MV-4-11 (cell line): ENCODE measurements at regions not wholly inside any gene's neighbourhood (a gene's known extent, or its start where the extent isn't known, plus 50 kb on each side); places are given as distances from the start of the nearest gene placed in this dataset.
"Not testable (repeated sequence)": the region's sequence is repeated elsewhere in the genome, so short reads cannot be mapped to it uniquely, and the experiment has no call there.

ENCODE experiments used
- DNase-seq: peaks from one replicate; lab custom pipeline; 2025; lab: John Stamatoyannopoulos, UW

- no peak for DNase-seq
Observed at GRCh38 chr10:8173866-8174243, 119.4 kb downstream of the GATA3 start.

- no peak for DNase-seq
Observed at GRCh38 chr10:8174762-8175161, 120.3 kb downstream of the GATA3 start.

- DNase-seq: not testable (repeated sequence)
Observed at GRCh38 chr10:8177526-8177925, 123.0 kb downstream of the GATA3 start.

- DNase-seq: not testable (repeated sequence)
Observed at GRCh38 chr10:8179773-8180172, 125.3 kb downstream of the GATA3 start.

GRCh38 chr10:8180360-8181109, 126.0 kb downstream of the GATA3 start:
- DNase-seq: no peak

GRCh38 chr10:8181496-8182157, 127.1 kb downstream of the GATA3 start:
- no peak for DNase-seq

GRCh38 chr10:8182806-8183205, 128.3 kb downstream of the GATA3 start:
- no peak for DNase-seq

GRCh38 chr10:8183241-8183704, 128.8 kb downstream of the GATA3 start:
- DNase-seq: peak; percentile 80

- DNase-seq: no peak
Observed at GRCh38 chr10:8187171-8187666, 132.7 kb downstream of the GATA3 start.

- DNase-seq: no peak
Observed at GRCh38 chr10:8189458-8189857, 135.0 kb downstream of the GATA3 start.

GRCh38 chr10:8192301-8192700, 137.8 kb downstream of the GATA3 start:
- DNase-seq: no peak

GRCh38 chr10:8193546-8193945, 139.1 kb downstream of the GATA3 start:
- DNase-seq: no peak

GRCh38 chr10:8194050-8194449, 139.6 kb downstream of the GATA3 start:
- no peak for DNase-seq

- DNase-seq: no peak
Observed at GRCh38 chr10:8206882-8207281, 152.4 kb downstream of the GATA3 start.

- no peak for DNase-seq
Observed at GRCh38 chr10:8211631-8212030, 157.1 kb downstream of the GATA3 start.

- no peak for DNase-seq
Observed at GRCh38 chr10:8213735-8214134, 159.2 kb downstream of the GATA3 start.

- no peak for DNase-seq
Observed at GRCh38 chr10:8214587-8214986, 160.1 kb downstream of the GATA3 start.

- DNase-seq: no peak
Observed at GRCh38 chr10:8216893-8217292, 162.4 kb downstream of the GATA3 start.

- DNase-seq: no peak
Observed at GRCh38 chr10:8221451-8221850, 167.0 kb downstream of the GATA3 start.

GRCh38 chr10:8224591-8224990, 170.1 kb downstream of the GATA3 start:
- no peak for DNase-seq

- no peak for DNase-seq
Observed at GRCh38 chr10:8225187-8225586, 170.7 kb downstream of the GATA3 start.

- no peak for DNase-seq
Observed at GRCh38 chr10:8227246-8227645, 172.8 kb downstream of the GATA3 start.

GRCh38 chr10:8229153-8229552, 174.7 kb downstream of the GATA3 start:
- no peak for DNase-seq
